GM18909 (cell line): ENCODE measurements at regions not wholly inside any gene's neighbourhood (a gene's known extent, or its start where the extent isn't known, plus 50 kb on each side); places are given as distances from the start of the nearest gene placed in this dataset.
"Not testable (repeated sequence)": the region's sequence is repeated elsewhere in the genome, so short reads cannot be mapped to it uniquely, and the experiment has no call there.

Experiments used
- ATAC-seq: cut with Tn5 transposase; IDR thresholded peaks from one replicate; pipeline ENCODE4 v1.9.1; 2021; ENCODE audit warnings: mild to moderate bottlenecking; ENCODE audit not compliant: unreplicated experiment, poor library complexity

GRCh38 chr5:56763711-56764466 is 51.5 kb upstream of the MAP3K1 start:
- ATAC-seq: no peak

- no peak for ATAC-seq
These were observed 52.2 kb upstream of the MAP3K1 start for GRCh38 chr5:56763182-56763581.

GRCh38 chr5:56761151-56761885 is 54.0 kb upstream of the MAP3K1 start:
- ATAC-seq: no peak

- ATAC-seq: no peak
These were observed 54.6 kb upstream of the MAP3K1 start for GRCh38 chr5:56760723-56761122.

- no peak for ATAC-seq
These were observed 55.7 kb upstream of the MAP3K1 start for GRCh38 chr5:56759521-56760216.

GRCh38 chr5:56757077-56757476 is 58.3 kb upstream of the MAP3K1 start:
- ATAC-seq: no peak

GRCh38 chr5:56755036-56755555 is 60.3 kb upstream of the MAP3K1 start:
- ATAC-seq: no peak

GRCh38 chr5:56753588-56753987 is 61.8 kb upstream of the MAP3K1 start:
- ATAC-seq: not testable (repeated sequence)

- ATAC-seq: no peak
These were observed 63.6 kb upstream of the MAP3K1 start for GRCh38 chr5:56751572-56752313.

GRCh38 chr5:56749842-56750241 is 65.5 kb upstream of the MAP3K1 start:
- no peak for ATAC-seq

GRCh38 chr5:56746553-56747339 is 68.6 kb upstream of the MAP3K1 start:
- no peak for ATAC-seq

GRCh38 chr5:56745864-56746263 is 69.5 kb upstream of the MAP3K1 start:
- no peak for ATAC-seq

- ATAC-seq: no peak
These were observed 74.5 kb upstream of the MAP3K1 start for GRCh38 chr5:56740868-56741267.

- ATAC-seq: no peak
These were observed 75.4 kb upstream of the MAP3K1 start for GRCh38 chr5:56739990-56740389.

- no peak for ATAC-seq
These were observed 77.3 kb upstream of the MAP3K1 start for GRCh38 chr5:56737951-56738606.

- ATAC-seq: no peak
These were observed 78.2 kb upstream of the MAP3K1 start for GRCh38 chr5:56737002-56737621.

- ATAC-seq: no peak
These were observed 79.3 kb upstream of the MAP3K1 start for GRCh38 chr5:56735849-56736641.
